MG63 (cell line): ENCODE measurements at regions not wholly inside any gene's neighbourhood (a gene's known extent, or its start where the extent isn't known, plus 50 kb on each side); places are given as distances from the start of the nearest gene placed in this dataset.

Experiments used
- DNase-seq: peaks from one replicate; pipeline ENCODE4 v3.0.0-alpha.2; 2020
- H3K27me3 ChIP-seq: fragments of 250-450 bp; sonication (Bioruptor Pico); 2 replicates; pipeline ENCODE4 v1.5.1; 2020; ENCODE audit warnings: mild to moderate bottlenecking, moderate library complexity
- H3K36me3 ChIP-seq: fragments of 250-450 bp; sonication (Bioruptor Pico); 2 replicates; pipeline ENCODE4 v1.5.1; 2020; ENCODE audit warnings: mild to moderate bottlenecking, moderate library complexity
- H3K4me3 ChIP-seq: fragments of 250-450 bp; sonication (Bioruptor Pico); 2 replicates; pipeline ENCODE4 v1.5.1; 2020; ENCODE audit warnings: mild to moderate bottlenecking, moderate library complexity
- H3K9me3 ChIP-seq: fragments of 250-450 bp; sonication (Bioruptor Pico); 2 replicates; pipeline ENCODE4 v1.5.1; 2020; ENCODE audit warnings: mild to moderate bottlenecking, moderate library complexity

DNA sequence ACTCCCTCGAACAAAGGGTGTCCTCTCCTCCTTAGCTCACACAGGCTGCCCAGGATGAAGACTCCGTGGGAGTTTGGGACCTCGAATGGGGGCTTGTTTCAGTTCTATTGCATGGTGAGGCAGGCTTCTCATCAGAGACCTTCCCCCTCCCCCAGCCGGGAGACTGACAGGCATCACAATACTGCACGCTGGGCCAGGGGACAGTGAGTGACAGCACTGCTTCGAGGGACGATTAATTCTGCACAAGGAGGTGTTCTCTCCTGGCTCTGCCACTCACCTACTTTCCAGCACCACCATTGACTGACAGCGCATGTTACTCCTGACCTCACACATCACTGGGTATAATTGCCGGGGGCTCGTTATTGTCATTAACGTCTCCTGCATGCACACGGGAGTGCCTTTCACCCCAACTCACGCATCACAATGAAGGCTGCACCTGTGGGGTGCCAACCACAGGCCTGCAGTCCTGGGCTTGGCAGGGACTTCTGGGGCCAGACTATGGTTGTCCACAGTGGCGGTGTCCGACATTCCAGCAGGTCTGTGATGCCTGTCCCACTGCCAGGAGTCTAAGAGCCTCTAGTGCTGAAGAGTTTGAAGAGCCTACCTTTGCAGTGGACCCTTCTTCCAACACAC, 412.2 kb upstream of the TSHZ3 start:
- DNase-seq: no peak
- H3K4me3 ChIP-seq: no peak overlapping the region
- H3K27me3 ChIP-seq: no peaks in the 10 kb centered on the region; the same call in 1 of the 2 replicates
- H3K36me3 ChIP-seq: no peaks in the 10 kb centered on the region
- no peaks in the 10 kb centered on the region; the same call in none of the 2 replicates for H3K9me3 ChIP-seq

DNA sequence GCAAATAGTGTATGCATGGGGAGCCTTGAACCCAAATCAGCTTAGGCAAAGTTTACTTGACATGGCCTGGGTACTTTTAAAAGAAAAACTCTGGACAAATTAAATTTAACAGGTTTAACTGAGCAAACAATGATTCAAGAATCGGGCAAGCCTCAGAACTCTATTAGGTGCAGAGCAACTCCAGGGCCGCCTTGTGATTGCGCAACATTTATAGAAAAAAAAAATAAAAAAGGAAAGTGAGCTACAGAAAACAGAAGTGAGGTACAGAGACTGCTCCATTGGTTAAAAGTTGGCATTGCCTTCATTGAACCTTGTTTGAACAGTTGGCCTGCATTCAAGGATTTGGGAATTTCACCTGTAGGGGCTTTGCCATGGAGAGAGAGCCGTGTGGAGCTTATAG, 421.0 kb upstream of the TSHZ3 start:
- no peaks in the 10 kb centered on the region for H3K36me3 ChIP-seq
- no peak overlapping the region for H3K4me3 ChIP-seq
- H3K9me3 ChIP-seq: peaks cover 2% of the 10 kb centered on the region
- DNase-seq: no peak
- H3K27me3 ChIP-seq: no peaks in the 10 kb centered on the region

DNA sequence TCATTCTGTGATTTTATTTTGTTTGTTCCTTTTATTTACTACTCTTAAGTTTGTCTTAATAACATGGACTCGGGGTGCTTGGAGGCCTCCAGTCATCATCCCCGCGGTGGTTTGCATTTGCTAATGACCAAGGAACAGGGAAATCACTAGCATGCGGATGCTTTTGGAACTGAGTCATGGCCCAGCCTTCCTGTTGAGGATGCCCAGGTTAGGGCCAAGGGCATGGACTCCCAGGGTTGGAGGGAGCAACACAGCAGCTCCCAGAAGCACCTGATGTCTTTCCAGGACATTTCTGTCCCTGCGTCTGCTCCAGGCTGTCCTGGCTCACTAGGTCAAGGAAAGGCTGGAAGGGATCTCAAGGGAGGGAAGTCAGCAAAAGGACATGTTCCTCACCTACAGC, 423.7 kb upstream of the TSHZ3 start:
- Histone ChIP-seq H3K27me3 (no peaks in the 10 kb centered on the region), H3K36me3 (no peaks in the 10 kb centered on the region)
- no peak for DNase-seq

DNA sequence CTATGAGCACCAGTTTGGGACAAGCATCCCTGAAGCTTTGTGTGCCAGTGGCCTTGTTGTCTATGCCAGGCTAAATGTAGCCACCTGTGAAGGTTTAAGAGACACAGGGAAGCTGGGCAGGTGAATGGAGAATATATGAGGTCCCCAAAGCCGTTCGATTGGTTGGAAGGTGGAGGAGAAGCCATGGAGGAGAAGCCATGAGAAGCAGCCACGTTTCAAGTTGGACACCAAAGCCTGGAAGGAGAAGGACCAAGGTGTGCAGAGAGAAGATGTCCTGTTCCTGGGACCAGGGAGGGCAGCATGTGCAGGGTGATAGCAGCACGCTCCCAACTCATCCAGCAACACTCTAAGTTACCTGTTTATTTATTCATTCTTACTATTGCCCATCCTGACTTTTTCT, 432.3 kb upstream of the TSHZ3 start:
- no peak for DNase-seq
- Histone ChIP-seq H3K9me3 (no peaks in the 10 kb centered on the region), H3K36me3 (no peaks in the 10 kb centered on the region), H3K27me3 (no peaks in the 10 kb centered on the region), H3K4me3 (no peak overlapping the region)

More for the DNA sequence above, 423.7 kb upstream of the TSHZ3 start:
- Histone ChIP-seq H3K9me3 (no peaks in the 10 kb centered on the region), H3K4me3 (no peak overlapping the region)

DNA sequence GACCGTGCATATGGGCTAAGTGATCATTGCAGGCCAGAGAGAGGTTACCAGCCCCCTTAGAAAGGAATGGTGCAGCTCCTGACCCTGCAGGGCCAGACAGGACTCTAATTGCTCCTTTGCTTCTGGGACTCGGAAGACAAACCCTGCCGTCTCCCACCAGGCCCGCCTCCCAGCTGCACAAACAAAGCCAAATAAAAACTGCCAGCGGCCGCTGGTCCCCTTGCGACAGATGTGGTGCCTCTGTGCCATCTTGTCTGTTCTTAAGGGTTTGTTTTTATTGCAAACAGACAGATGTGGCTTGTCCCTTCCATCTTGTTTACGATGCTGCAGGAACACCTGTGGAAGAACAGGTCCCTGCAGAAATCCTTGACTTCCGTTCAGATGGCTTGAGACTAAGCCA, 434.4 kb upstream of the TSHZ3 start:
- no peaks in the 10 kb centered on the region for H3K9me3 ChIP-seq
- no peaks in the 10 kb centered on the region for H3K36me3 ChIP-seq
- no peaks in the 10 kb centered on the region for H3K27me3 ChIP-seq
- no peak overlapping the region for H3K4me3 ChIP-seq
- DNase-seq: no peak

DNA sequence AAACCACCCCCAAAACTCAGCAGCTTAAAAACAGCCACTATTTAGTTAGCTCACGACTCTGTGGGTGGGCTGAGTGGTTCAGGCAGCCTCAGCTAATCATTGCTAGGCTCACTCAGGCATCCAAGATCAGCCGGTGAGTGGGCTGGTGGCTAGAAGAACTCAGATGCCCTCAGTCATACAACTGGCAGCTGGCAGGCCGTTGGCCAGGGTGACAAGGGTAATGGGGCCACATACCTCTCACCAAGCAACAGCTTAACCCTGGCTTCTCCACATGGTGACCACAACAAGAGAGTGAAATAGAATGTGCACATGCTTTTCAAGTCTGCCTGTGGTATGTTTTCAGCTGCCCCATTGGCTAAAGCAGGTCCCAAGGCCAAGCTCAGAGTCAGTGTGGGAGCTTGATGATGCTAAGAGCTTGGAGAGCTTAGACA, 435.4 kb upstream of the TSHZ3 start:
- Histone ChIP-seq H3K9me3 (no peaks in the 10 kb centered on the region), H3K27me3 (0 out of 2 replicates have a peak, but pooled peaks cover 2% of the 10 kb centered on the region), H3K36me3 (no peaks in the 10 kb centered on the region), H3K4me3 (no peak overlapping the region)
- no peak for DNase-seq

DNA sequence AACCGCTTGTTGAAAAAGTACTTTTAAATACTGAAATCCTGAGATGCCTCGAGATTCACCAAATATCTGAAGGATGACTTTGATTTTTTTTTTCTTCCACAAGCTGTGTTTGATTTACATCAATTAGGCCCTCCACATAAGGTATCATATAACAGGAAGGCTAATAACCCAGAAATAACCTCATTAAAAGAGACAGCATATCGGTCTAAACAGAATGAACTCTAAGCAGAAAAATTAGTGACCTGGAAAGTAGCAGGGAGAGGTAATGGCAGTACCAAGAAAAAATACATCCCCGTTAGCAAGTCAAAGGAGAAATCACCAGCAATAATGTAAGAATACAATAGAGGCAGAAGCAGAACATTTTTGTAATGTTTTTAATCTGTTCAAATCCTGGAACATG, 452.4 kb upstream of the TSHZ3 start:
- H3K9me3 ChIP-seq: no peaks in the 10 kb centered on the region
- no peaks in the 10 kb centered on the region; the same call in 1 of the 2 replicates for H3K27me3 ChIP-seq
- DNase-seq: no peak
- no peak overlapping the region for H3K4me3 ChIP-seq
- H3K36me3 ChIP-seq: no peaks in the 10 kb centered on the region

DNA sequence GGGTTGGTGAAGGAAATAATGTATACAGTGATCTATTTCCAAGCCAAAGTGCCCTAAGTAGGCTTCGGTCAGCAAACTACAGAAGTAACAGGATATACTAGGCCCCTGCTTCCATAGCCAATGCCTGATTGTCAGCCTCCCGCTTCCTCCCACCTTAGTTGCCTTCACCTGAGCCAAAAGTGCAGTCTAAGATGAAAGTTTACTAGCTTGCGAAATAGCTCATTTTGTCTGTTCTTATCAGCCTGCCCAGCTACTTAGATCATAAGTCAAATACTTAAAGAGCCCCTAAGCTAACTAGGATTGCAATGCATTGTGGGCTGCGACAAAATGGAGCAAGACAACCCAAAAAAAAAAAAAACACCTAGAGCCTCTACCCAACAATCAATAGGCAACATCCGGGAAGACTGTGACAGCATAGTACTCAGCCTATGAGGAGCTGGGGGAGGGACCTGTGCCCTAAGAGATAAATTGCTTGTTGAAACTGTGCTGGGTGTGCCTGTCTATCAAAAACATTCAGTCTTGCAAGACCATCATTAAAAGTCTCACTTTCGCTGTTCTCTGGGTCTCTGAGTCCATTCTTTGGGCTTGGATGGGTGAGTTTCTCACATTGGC, 454.7 kb upstream of the TSHZ3 start:
- no peaks in the 10 kb centered on the region for H3K9me3 ChIP-seq
- no peak overlapping the region for H3K4me3 ChIP-seq
- no peaks in the 10 kb centered on the region for H3K27me3 ChIP-seq
- DNase-seq: no peak
- H3K36me3 ChIP-seq: no peaks in the 10 kb centered on the region

DNA sequence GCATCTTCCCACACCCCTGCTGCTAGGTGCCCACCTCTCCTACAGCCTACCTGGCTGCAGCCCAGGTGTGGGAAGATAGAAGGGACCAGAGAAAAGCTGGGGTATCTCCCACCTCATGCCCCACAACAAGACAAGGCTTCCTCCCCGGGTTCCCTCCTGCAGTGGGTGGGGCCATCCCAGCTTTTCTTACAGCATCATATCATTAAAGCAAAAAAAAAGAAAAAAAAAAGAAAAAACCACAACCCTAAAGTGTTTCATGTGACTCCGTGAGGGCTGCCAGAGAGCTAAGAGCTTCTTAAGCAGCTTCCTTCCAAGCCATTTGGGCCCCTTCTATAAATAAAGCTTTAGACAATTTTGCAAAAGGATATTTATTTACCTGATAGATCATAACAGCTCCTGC, 455.4 kb upstream of the TSHZ3 start:
- no peaks in the 10 kb centered on the region for H3K27me3 ChIP-seq
- no peak for DNase-seq
- no peak overlapping the region for H3K4me3 ChIP-seq
- no peaks in the 10 kb centered on the region for H3K9me3 ChIP-seq
- H3K36me3 ChIP-seq: no peaks in the 10 kb centered on the region

DNA sequence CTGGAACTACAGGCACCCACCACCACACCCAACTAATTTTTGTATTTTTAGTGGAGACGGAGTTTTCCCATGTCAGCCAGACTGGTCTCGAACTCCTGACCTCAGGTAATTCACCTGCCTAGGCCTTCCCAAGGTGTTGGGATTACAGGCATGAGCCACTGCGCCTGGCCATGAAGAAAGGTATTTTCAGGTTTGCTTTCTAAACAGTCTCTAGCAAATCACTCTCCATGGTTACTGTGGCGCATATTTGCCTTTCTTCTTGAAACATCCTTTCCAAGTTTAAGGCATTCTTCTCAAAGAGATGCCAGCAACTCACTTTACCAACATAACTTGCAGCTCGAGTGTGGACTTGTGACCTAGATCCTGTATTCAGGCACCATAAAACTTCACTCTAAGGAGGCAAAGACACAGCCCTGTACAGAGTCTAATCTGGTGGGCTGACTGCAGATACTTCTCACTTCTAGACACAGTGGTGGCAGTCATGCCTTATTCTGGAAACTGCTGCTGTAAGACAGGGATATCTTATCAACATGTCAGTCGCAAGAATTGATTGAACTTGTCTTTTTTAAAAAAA, 461.4 kb upstream of the TSHZ3 start:
- Histone ChIP-seq H3K27me3 (no peaks in the 10 kb centered on the region), H3K9me3 (no peaks in the 10 kb centered on the region), H3K36me3 (no peaks in the 10 kb centered on the region), H3K4me3 (no peak overlapping the region)
- DNase-seq: no peak

DNA sequence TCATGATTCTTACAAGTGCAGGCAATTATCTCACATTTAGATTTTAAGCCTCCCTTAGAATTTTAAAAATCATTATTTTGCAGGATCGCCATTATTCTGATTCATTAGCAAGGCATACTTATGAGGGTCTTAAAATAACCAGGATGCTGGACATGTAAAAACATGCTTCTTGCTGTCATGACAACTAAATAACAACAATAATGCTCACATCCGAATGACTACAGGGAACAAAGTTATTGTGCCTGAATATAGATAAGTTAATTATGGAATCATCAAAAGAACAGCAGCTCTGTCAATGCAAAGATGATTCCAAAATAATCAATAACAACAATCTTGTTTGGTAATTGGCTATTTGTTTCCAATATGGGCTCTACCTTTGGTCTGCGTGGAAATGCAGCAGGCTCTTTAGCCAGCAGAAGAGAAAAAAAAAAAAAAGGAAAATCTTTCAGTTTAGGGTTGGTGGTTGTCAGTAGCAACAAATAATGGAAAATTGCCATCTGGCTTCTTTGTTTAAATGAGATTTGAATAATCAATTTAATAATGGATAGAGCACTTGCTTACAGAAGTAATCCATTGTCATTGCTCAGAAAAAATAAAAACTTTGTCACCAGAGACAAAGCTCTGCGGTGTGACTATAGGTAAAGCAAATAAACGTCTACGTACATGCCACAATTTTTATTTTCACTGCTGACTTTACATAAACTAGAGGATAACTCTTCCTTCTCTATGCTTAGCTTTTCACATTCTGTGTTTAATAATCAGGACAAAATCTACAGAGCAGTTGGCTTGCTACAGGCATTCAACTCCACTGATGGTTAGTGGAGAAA, 468.9 kb upstream of the TSHZ3 start:
- Histone ChIP-seq H3K9me3 (no peaks in the 10 kb centered on the region), H3K4me3 (no peak overlapping the region)
- no peak for DNase-seq

DNA sequence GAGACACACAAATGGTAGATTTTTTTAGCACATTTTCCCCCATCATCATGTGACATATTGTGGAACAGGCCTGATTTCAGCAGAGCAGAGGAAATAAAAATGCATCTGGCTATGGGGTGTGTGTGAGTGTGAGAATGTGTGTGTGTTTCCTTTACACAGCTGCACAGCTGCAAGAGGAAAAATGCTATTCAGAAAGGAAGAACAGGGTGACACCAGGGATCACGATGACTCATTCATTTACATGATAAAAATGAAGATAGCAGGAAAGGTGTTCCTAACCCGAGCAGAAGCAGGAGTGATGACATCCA, 469.5 kb upstream of the TSHZ3 start:
- Histone ChIP-seq H3K27me3 (no peaks in the 10 kb centered on the region), H3K9me3 (no peaks in the 10 kb centered on the region), H3K36me3 (no peaks in the 10 kb centered on the region), H3K4me3 (no peak overlapping the region)
- no peak for DNase-seq

More for the DNA sequence above, 468.9 kb upstream of the TSHZ3 start:
- no peaks in the 10 kb centered on the region for H3K27me3 ChIP-seq
- no peaks in the 10 kb centered on the region for H3K36me3 ChIP-seq

DNA sequence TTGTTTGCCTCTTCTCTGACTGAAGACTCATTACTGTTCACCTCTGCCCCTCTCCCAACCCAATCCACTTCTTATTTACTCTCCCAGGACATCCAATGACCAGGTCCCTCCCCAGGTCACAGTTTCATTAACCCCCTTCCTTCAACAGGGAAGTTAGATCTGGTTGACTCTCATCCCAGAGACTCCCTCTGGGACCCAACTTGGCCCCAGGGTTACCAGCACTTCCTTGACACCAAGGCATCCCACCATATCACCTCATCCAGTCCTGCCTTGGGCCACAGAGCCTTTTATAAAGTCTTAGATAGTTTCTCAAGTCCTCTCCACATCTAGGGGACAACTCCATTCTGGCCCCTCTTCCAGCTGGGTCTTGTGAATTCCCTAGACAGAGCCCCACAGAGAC, 470.6 kb upstream of the TSHZ3 start:
- no peak for DNase-seq
- no peak overlapping the region for H3K4me3 ChIP-seq
- no peaks in the 10 kb centered on the region for H3K36me3 ChIP-seq
- no peaks in the 10 kb centered on the region for H3K27me3 ChIP-seq
- no peaks in the 10 kb centered on the region for H3K9me3 ChIP-seq

DNA sequence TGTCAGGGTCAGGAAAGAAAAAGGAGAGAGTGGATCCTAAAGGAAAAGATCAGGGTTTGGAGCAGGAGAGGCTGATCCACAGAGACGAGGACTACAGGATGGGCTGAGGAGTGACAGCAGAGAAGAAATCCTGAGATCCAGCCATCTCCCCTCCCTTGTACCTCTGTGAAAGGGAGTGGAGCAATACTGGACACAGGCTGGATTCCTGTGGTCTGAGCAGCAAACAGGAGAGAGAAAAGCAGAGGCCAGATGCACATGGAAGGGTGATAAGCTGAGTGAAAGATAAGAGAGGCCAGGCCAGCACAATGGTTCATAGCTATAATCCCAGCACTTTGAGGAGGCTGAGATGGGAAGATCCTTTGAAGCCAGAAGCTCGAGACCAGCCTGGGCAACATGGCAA, 472.1 kb upstream of the TSHZ3 start:
- Histone ChIP-seq H3K36me3 (no peaks in the 10 kb centered on the region), H3K27me3 (no peaks in the 10 kb centered on the region), H3K4me3 (no peak overlapping the region), H3K9me3 (no peaks in the 10 kb centered on the region)
- no peak for DNase-seq

DNA sequence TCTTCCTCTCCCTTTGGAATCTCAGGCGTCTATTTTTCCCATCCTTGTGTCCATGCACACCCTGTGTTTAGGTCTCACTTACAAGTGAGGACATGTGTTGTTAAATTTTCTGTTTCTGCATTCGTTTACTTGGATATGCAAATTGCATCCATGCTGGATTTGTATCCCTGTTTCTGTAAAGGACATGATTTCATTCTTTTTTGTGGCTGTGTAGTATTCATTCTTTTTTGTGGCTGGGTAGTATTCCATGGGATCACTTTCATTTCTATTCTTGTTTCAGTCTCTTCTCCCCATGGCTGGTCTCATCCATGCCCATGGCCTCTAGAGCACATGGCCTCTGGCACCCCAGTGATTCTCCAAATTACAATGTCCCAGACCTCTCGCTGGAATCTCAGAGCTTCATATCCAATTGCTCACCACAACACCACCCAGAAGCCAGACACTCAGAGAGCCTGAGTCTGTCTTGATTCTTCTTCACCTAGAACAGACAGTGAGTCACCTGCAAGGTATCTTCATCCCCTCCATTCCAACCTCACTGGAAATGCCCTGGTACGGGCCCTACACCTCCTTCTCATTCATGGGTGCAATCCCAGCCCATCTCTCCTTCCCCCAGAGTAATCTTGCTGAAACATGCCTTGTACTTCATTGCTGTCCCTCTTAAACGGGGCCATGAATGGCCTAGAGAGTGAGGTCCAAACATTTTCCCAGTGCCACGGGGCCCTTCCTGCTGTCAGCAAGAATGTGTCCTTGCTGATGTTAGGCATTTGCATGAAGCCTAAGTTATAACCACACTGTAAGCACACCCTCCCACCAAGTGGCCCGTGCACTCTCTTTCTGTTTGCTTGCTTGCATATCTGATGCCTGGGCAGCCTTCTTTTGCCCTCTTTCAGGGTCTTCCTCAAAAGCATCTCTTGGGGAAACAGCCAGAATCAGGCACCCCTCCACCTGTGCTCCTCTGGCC, 476.2 kb upstream of the TSHZ3 start:
- no peak for DNase-seq
- Histone ChIP-seq H3K27me3 (peaks cover 2% of the 10 kb centered on the region; the same call in 1 of the 2 replicates), H3K4me3 (no peak overlapping the region), H3K9me3 (no peaks in the 10 kb centered on the region), H3K36me3 (no peaks in the 10 kb centered on the region)

DNA sequence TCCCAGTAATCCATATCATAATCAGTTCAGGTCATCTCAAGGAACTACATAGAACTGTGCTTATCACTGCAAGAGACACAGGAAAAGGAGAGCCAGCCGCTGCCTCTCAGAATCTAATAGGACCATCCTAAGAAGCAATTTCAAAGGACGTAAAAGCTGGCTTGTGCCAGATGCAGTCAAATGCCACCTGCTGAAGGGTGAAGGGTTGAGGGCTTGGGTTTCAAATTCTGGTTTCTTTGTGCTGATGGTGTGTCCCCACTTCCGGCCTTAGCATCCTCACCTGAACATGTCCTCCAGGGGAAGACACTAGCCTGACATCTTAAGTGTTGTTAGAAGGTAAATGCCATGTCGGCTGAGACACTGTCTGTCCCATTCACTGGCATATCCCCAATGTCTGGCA, 477.1 kb upstream of the TSHZ3 start:
- Histone ChIP-seq H3K36me3 (no peaks in the 10 kb centered on the region), H3K4me3 (no peak overlapping the region), H3K9me3 (no peaks in the 10 kb centered on the region), H3K27me3 (peaks cover 2% of the 10 kb centered on the region; the same call in 1 of the 2 replicates)
- DNase-seq: no peak
